Breast epithelium (tissue), 4 donors: ENCODE measurements at regions not wholly inside any gene's neighbourhood (a gene's known extent, or its start where the extent isn't known, plus 50 kb on each side); places are given as distances from the start of the nearest gene placed in this dataset.

ENCODE experiments used
- DNase-seq, 2 donors: peaks; one replicate each; pipeline ENCODE4 v3.0.0-alpha.2; 2019; ENCODE audit warnings: low spot score in 2 of 2
- H3K27ac ChIP-seq, 2 donors: fragments of 200-600 bp; sonication (generic) in 1 of 2; one replicate each; pipeline ENCODE4 v1.5.1; 2016 to 2019; ENCODE audit warnings: mild to moderate bottlenecking in 1 of 2
- H3K27me3 ChIP-seq, 2 donors: fragments of 200-600 bp; sonication (generic) in 1 of 2; one replicate each; pipeline versions ENCODE4 v1.5.1 to v1.6.0; 2017 to 2019; ENCODE audit warnings: control low read depth in 1 of 2, mild to moderate bottlenecking in 1 of 2
- H3K36me3 ChIP-seq: fragments of 200-600 bp; one replicate; pipeline ENCODE4 v1.5.1; 2019
- H3K4me1 ChIP-seq, 2 donors: fragments of 200-600 bp; sonication (generic); one replicate each; pipeline ENCODE4 v1.5.1; 2016 to 2019; ENCODE audit warnings: control low read depth in 1 of 2
- H3K4me3 ChIP-seq, 3 donors: fragments of 200-600 bp; sonication (generic); 1 replicate in 2 of 3; 2 replicates in 1 of 3; pipeline ENCODE4 v1.5.1; 2016 to 2019; ENCODE audit warnings: mild to moderate bottlenecking in 3 of 3, moderate library complexity in 2 of 3
- H3K9me3 ChIP-seq, 2 donors: fragments of 200-600 bp; sonication (generic) in 1 of 2; one replicate each; pipeline ENCODE4 v1.5.1; 2016 to 2019; ENCODE audit warnings: control low read depth in 1 of 2
- CTCF ChIP-seq, 3 donors: fragments of 450-650 bp; IDR thresholded peaks; one replicate each; pipeline ENCODE4 v1.5.1; 2016 to 2017; ENCODE audit warnings: antibody characterized with exemption in 3 of 3, mild to moderate bottlenecking in 3 of 3, moderate library complexity in 3 of 3
- POLR2A ChIP-seq: fragments of 450-650 bp; IDR thresholded peaks from one replicate; pipeline ENCODE4 v1.6.1; 2016; ENCODE audit warnings: antibody characterized with exemption, mild to moderate bottlenecking, moderate library complexity
- POLR2AphosphoS5 ChIP-seq, 3 donors: sonication (generic); formaldehyde crosslinking; IDR thresholded peaks; one replicate each; pipeline ENCODE4 v1.6.1; 2017; ENCODE audit warnings: antibody characterized with exemption in 3 of 3
- intact Hi-C: fragments of 100-400 bp; cut with DNase I; formaldehyde crosslinking; loops from one replicate; pipeline ENCODE4 v1.15.1; 2023; ENCODE audit warnings: low total_unique reads

DNA sequence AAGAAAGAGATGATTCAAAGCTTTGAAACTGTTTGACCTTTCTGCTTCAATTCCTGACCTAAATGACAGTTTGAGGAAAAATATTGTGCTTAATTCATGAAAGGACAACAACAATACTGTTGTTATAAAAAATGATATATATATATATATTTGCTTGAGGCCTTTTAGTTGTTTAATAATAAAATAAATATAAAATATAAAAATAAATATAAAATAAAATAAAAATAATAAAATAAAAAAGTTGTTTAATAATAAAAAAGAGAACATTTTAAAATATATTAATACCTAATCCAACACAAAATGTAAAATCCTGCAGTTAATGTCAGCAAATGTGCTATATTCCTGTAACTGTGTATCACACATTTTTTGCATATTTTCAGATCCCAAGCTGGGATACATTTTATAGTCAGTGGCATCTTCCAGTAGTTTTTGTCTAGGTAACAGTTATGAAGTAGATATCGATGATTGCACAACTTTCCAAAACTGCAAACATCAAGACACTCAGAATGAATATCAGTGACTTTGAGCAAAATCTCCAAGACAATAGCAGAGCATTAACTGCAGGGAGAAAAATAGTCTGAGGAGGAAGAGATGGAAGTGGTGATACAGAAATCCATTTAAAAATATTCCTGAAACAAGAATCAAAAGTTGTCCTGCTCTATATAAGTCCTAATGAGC is 375.5 kb upstream of the KLHL1 start:
- no peaks in the 10 kb centered on the region for H3K36me3 ChIP-seq
- H3K27ac ChIP-seq, result no peak overlapping the region
- no peaks in the 10 kb centered on the region for H3K27me3 ChIP-seq
- no peaks in the 10 kb centered on the region for H3K4me1 ChIP-seq
- no peak for DNase-seq
- H3K4me3 ChIP-seq, result no peak overlapping the region
- H3K9me3 ChIP-seq, result no peaks in the 10 kb centered on the region
- TF ChIP-seq POLR2AphosphoS5 (IDR thresholded peaks at IDR 0.05), result no peak
- intact Hi-C loops, result no loop called here

GRCh38 chr13:70473907-70474306 is 365.7 kb upstream of the KLHL1 start:
- DNase-seq, result no peak
- intact Hi-C loops, result loop anchor here (10.0 kb wide), 1 partner anchor 1169 kb away; no protein-coding TSS in a partner anchor
- Histone ChIP-seq H3K4me1 (no peaks in the 10 kb centered on the region), H3K36me3 (no peaks in the 10 kb centered on the region), H3K9me3 (no peaks in the 10 kb centered on the region), H3K27me3 (no peaks in the 10 kb centered on the region), H3K27ac (no peak overlapping the region), H3K4me3 (no peak overlapping the region)
- no peak for TF ChIP-seq POLR2AphosphoS5 (IDR thresholded peaks at IDR 0.05)

GRCh38 chr13:70469077-70469476 is 360.8 kb upstream of the KLHL1 start:
- no peak for TF ChIP-seq POLR2A
- TF ChIP-seq CTCF (IDR thresholded peaks at IDR 0.05), result no peak
- no peak for TF ChIP-seq POLR2AphosphoS5 (IDR thresholded peaks at IDR 0.05)
- no peaks in the 10 kb centered on the region for H3K4me1 ChIP-seq
- H3K9me3 ChIP-seq, result no peaks in the 10 kb centered on the region
- DNase-seq, result no peak
- H3K4me3 ChIP-seq, result no peak overlapping the region
- H3K27me3 ChIP-seq, result no peaks in the 10 kb centered on the region
- no peak overlapping the region for H3K27ac ChIP-seq
- intact Hi-C loops, result no loop called here
- no peaks in the 10 kb centered on the region for H3K36me3 ChIP-seq

GRCh38 chr13:70457474-70457873 is 349.2 kb upstream of the KLHL1 start:
- TF ChIP-seq POLR2AphosphoS5 (IDR thresholded peaks at IDR 0.05), result no peak
- Histone ChIP-seq H3K27ac (no peak overlapping the region), H3K27me3 (no peaks in the 10 kb centered on the region), H3K4me3 (no peak overlapping the region), H3K36me3 (no peaks in the 10 kb centered on the region), H3K9me3 (no peaks in the 10 kb centered on the region), H3K4me1 (no peaks in the 10 kb centered on the region)
- no peak for DNase-seq
- intact Hi-C loops, result no loop called here

DNA sequence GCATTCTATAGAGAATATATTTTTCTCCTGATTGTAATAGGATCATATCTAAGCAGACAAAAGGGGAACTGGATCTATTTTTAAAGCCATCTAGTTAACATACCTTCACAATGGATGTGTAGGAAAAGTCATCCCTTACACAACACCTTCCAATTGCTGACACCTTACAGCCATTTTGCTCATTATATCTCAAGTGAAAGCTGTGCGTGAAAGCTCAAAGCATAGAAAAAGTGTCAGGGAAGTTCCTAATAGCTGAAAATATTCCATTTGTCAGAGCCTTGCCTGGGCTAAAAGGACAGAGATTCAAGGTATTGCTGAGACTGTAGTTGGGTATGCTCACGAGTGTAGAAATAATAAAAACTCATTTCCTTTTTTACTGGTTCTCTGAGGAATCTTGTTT is 340.6 kb upstream of the KLHL1 start:
- no peak for DNase-seq
- Histone ChIP-seq H3K4me3 (no peak overlapping the region), H3K27me3 (no peaks in the 10 kb centered on the region), H3K27ac (no peak overlapping the region), H3K4me1 (no peaks in the 10 kb centered on the region), H3K9me3 (no peaks in the 10 kb centered on the region), H3K36me3 (no peaks in the 10 kb centered on the region)
- intact Hi-C loops, result no loop called here
- no peak for TF ChIP-seq POLR2AphosphoS5 (IDR thresholded peaks at IDR 0.05)
- no peak for TF ChIP-seq CTCF (IDR thresholded peaks at IDR 0.05)
- no peak for TF ChIP-seq POLR2A

DNA sequence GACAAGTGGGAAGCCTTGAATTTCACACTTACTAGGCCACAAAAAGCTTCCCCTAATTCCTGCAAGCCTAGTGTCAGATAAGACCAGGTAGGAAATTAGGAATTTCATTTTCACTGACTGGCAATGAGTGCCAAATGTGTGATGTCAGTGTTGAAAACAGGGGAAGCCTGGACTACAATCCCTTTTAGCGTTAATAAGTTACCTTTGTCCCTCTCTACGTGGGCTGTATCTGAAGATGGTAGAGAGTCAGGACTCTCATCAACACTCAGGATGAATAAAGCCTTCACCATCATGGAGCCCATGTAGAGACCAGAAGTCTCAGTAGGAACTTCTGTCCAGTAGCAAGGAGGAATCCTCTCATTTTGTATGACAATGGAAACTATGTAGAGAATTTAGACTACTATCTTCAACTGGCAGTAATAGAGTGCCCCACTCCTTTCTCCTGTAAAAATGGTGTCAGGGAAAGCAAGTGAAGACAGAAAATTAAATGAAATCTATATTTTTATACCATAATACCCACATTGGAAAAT is 324.1 kb upstream of the KLHL1 start:
- no peaks in the 10 kb centered on the region for H3K9me3 ChIP-seq
- H3K4me1 ChIP-seq, result no peaks in the 10 kb centered on the region
- no peaks in the 10 kb centered on the region for H3K36me3 ChIP-seq
- no peaks in the 10 kb centered on the region for H3K27me3 ChIP-seq
- intact Hi-C loops, result no loop called here
- no peak overlapping the region for H3K4me3 ChIP-seq
- no peak overlapping the region for H3K27ac ChIP-seq
- no peak for TF ChIP-seq POLR2AphosphoS5 (IDR thresholded peaks at IDR 0.05)
- no peak for TF ChIP-seq CTCF (IDR thresholded peaks at IDR 0.05)
- no peak for TF ChIP-seq POLR2A
- DNase-seq, result no peak
